Caco-2 (cell line): ENCODE measurements at regions not wholly inside any gene's neighbourhood (a gene's known extent, or its start where the extent isn't known, plus 50 kb on each side); places are given as distances from the start of the nearest gene placed in this dataset.

Source experiments
- BruUV-seq: library from RNA; stranded (reverse); fragments of 400-500 nt; replicated peaks from 2 replicates; lab custom pipeline; 2021; lab: Mats Ljungman, UMichigan
- CTCF ChIA-PET: fragments of 300-600 bp; sonication (Branson Sonifier 250); formaldehyde crosslinking; loops from one replicate; lab custom pipeline; 2022; ENCODE audit warnings: antibody characterized with exemption; lab: Charles Lee
- POLR2A ChIA-PET: fragments of 300-600 bp; sonication (Branson Sonifier 250); formaldehyde crosslinking; loops from one replicate; lab custom pipeline; 2022; ENCODE audit warnings: antibody characterized with exemption; lab: Charles Lee
- DNase-seq, 2 experiments: peaks; one replicate each; pipeline versions ENCODE4 v3.0.0 to v3.0.0-alpha.2; 2020 to 2022
- H3K27me3 ChIP-seq: replicated peaks from 2 replicates; pipeline ENCODE4 v1.6.0; 2011; ENCODE audit warnings: low read length; ENCODE audit not compliant: control insufficient read depth, insufficient read depth
- H3K36me3 ChIP-seq: 2 replicates; pipeline ENCODE4 v1.5.1; 2011; ENCODE audit warnings: low read length; ENCODE audit not compliant: control insufficient read depth, insufficient read depth
- H3K4me1 ChIP-seq: fragments of 250-450 bp; sonication (Bioruptor Pico); 2 replicates; pipeline ENCODE4 v1.5.1; 2020; ENCODE audit warnings: mild to moderate bottlenecking
- H3K4me3 ChIP-seq: 2 replicates; pipeline ENCODE4 v1.5.1; 2011; ENCODE audit warnings: low read depth, mild to moderate bottlenecking, control low read depth, low read length
- H3K9me3 ChIP-seq: fragments of 250-450 bp; sonication (Bioruptor Pico); 2 replicates; pipeline ENCODE4 v1.5.1; 2020; ENCODE audit warnings: mild to moderate bottlenecking, moderate library complexity
- H3K27ac Mint-ChIP-seq: one replicate; pipeline ENCODE4 v1.8.0; 2022; ENCODE audit warnings: mixed read lengths; ENCODE audit not compliant: unreplicated experiment
- H3K27me3 Mint-ChIP-seq: one replicate; pipeline ENCODE4 v1.8.0; 2022; ENCODE audit warnings: mixed read lengths; ENCODE audit not compliant: insufficient read depth, unreplicated experiment
- H3K36me3 Mint-ChIP-seq: one replicate; pipeline ENCODE4 v1.8.0; 2022; ENCODE audit warnings: mild to moderate bottlenecking, mixed read lengths; ENCODE audit not compliant: insufficient read depth, unreplicated experiment
- H3K4me1 Mint-ChIP-seq: one replicate; pipeline ENCODE4 v1.8.0; 2022; ENCODE audit warnings: low read depth, mixed read lengths; ENCODE audit not compliant: unreplicated experiment
- H3K4me3 Mint-ChIP-seq: one replicate; pipeline ENCODE4 v1.8.0; 2022; ENCODE audit warnings: mild to moderate bottlenecking, moderate library complexity, mixed read lengths; ENCODE audit not compliant: unreplicated experiment
- H3K9me3 Mint-ChIP-seq: one replicate; pipeline ENCODE4 v1.8.0; 2022; ENCODE audit warnings: mixed read lengths; ENCODE audit not compliant: unreplicated experiment
- CTCF ChIP-seq, 2 experiments: fragments of 200-600 bp in 1 of 2; IDR thresholded peaks; 1 replicate in 1 of 2; 2 replicates in 1 of 2; pipeline versions ENCODE4 v1.5.1 to v1.8.0; 2011 to 2022; ENCODE audit warnings: antibody characterized with exemption in 1 of 2, control low read depth in 1 of 2, inconsistent platforms in 1 of 2, low read depth in 1 of 2, low read length in 1 of 2, mild to moderate bottlenecking in 1 of 2, moderate library complexity in 1 of 2; ENCODE audit not compliant: insufficient read depth in 1 of 2, severe bottlenecking in 1 of 2, unreplicated experiment in 1 of 2
- intact Hi-C: fragments of 100-400 bp; cut with micrococcal nuclease; formaldehyde crosslinking; loops from one replicate; pipeline ENCODE4 v1.10.0; 2022; ENCODE audit not compliant: unreplicated experiment

GRCh38 chr12:78697817-78698415 lies 166.7 kb upstream of the SYT1 start:
- Histone ChIP-seq H3K36me3 (no peaks in the 10 kb centered on the region), H3K4me1 (no peaks in the 10 kb centered on the region), H3K9me3 (no peaks in the 10 kb centered on the region), H3K27me3 (no peaks in the 10 kb centered on the region), H3K4me3 (no peak overlapping the region)
- no peak for DNase-seq
- BruUV-seq, result no TSS peak
- H3K27ac Mint-ChIP-seq, result no peak overlapping the region
- H3K9me3 Mint-ChIP-seq, result no peaks in the 10 kb centered on the region
- no peaks in the 10 kb centered on the region for H3K27me3 Mint-ChIP-seq
- H3K36me3 Mint-ChIP-seq, result no peaks in the 10 kb centered on the region
- POLR2A ChIA-PET, result no interaction called here
- CTCF ChIA-PET, result no interaction called here
- no peaks in the 10 kb centered on the region for H3K4me1 Mint-ChIP-seq
- intact Hi-C loops, result no loop called here
- H3K4me3 Mint-ChIP-seq, result no peak overlapping the region
- no peak for TF ChIP-seq CTCF (IDR thresholded peaks at IDR 0.05; ENCODE audit: insufficient read depth in 1 of 2, low read depth in 1 of 2, low read length in 1 of 2, severe bottlenecking in 1 of 2, unreplicated experiment in 1 of 2)

- TF ChIP-seq CTCF (IDR thresholded peaks at IDR 0.05; ENCODE audit: insufficient read depth in 1 of 2, low read depth in 1 of 2, low read length in 1 of 2, severe bottlenecking in 1 of 2, unreplicated experiment in 1 of 2), result no peak
- POLR2A ChIA-PET, result no interaction called here
- intact Hi-C loops, result no loop called here
Measured at GRCh38 chr12:78698747-78699146, 165.8 kb upstream of the SYT1 start.

GRCh38 chr12:78700565-78700964 lies 164.0 kb upstream of the SYT1 start:
- BruUV-seq, result no TSS peak
- CTCF ChIA-PET, result no interaction called here
- no peaks in the 10 kb centered on the region for H3K4me1 Mint-ChIP-seq

More at GRCh38 chr12:78698747-78699146, 165.8 kb upstream of the SYT1 start:
- no peaks in the 10 kb centered on the region for H3K9me3 ChIP-seq
- Mint-ChIP-seq H3K27me3 (no peaks in the 10 kb centered on the region), H3K4me3 (no peak overlapping the region), H3K9me3 (no peaks in the 10 kb centered on the region), H3K27ac (no peak overlapping the region), H3K4me1 (no peaks in the 10 kb centered on the region), H3K36me3 (no peaks in the 10 kb centered on the region)
- H3K4me1 ChIP-seq, result no peaks in the 10 kb centered on the region
- DNase-seq, result no peak
- no TSS peak for BruUV-seq
- H3K36me3 ChIP-seq, result no peaks in the 10 kb centered on the region
- CTCF ChIA-PET, result no interaction called here
- no peak overlapping the region for H3K4me3 ChIP-seq
- no peaks in the 10 kb centered on the region for H3K27me3 ChIP-seq

More at GRCh38 chr12:78700565-78700964, 164.0 kb upstream of the SYT1 start:
- H3K27ac Mint-ChIP-seq, result no peak overlapping the region
- H3K27me3 ChIP-seq, result no peaks in the 10 kb centered on the region
- TF ChIP-seq CTCF (IDR thresholded peaks at IDR 0.05; ENCODE audit: insufficient read depth in 1 of 2, low read depth in 1 of 2, low read length in 1 of 2, severe bottlenecking in 1 of 2, unreplicated experiment in 1 of 2), result no peak
- H3K9me3 Mint-ChIP-seq, result no peaks in the 10 kb centered on the region
- no peaks in the 10 kb centered on the region for H3K9me3 ChIP-seq
- no peaks in the 10 kb centered on the region for H3K27me3 Mint-ChIP-seq
- POLR2A ChIA-PET, result no interaction called here
- intact Hi-C loops, result no loop called here
- no peaks in the 10 kb centered on the region for H3K4me1 ChIP-seq
- H3K4me3 ChIP-seq, result no peak overlapping the region
- no peaks in the 10 kb centered on the region for H3K36me3 Mint-ChIP-seq
- no peak for DNase-seq
- H3K36me3 ChIP-seq, result no peaks in the 10 kb centered on the region
- no peak overlapping the region for H3K4me3 Mint-ChIP-seq
